HG03039 (cell line): ENCODE measurements at regions not wholly inside any gene's neighbourhood (a gene's known extent, or its start where the extent isn't known, plus 50 kb on each side); places are given as distances from the start of the nearest gene placed in this dataset.
"Not testable (repeated sequence)": the region's sequence is repeated elsewhere in the genome, so short reads cannot be mapped to it uniquely, and the experiment has no call there.

Experiments used
- ATAC-seq: cut with Tn5 transposase; IDR thresholded peaks from one replicate; pipeline ENCODE4 v1.9.1; 2021; ENCODE audit warnings: mild to moderate bottlenecking, moderate library complexity; ENCODE audit not compliant: unreplicated experiment

DNA sequence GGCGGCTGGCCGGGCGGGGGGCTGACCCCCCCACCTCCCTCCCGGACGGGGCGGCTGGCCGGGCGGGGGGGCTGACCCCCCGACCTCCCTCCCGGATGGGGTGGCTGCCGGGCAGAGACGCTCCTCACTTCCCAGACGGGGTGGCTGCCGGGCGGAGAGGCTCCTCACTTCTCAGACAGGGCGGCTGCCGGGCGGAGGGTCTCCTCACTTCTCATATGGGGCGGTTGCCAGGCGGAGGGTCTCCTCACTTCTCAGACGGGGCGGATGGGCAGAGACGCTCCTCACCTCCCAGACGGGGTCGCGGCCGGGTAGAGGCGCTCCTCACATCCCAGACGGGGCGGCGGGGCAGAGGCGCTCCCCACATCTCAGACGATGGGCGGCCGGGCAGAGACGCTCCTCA is 1025.2 kb upstream of the SEMA6A start:
- ATAC-seq, result not testable (repeated sequence)

DNA sequence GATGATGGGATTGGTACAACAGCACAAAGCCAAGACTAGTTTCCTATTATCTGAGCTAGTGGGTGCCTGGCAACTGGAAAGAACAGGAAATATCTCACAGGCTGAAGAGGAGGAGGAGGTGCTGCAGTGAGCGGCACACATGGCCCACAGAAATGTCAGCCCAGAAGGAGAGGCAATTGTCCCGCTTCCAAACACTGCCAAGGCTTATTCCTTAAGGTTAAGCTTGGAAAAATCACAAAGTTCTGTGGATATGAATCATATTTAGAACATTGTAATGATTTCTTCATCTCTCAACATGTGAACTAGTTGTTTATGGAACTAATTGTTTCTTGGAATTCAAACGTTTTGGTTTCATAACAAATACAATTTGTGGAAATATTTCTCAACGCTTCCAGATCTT is 1019.5 kb upstream of the SEMA6A start:
- no peak for ATAC-seq

DNA sequence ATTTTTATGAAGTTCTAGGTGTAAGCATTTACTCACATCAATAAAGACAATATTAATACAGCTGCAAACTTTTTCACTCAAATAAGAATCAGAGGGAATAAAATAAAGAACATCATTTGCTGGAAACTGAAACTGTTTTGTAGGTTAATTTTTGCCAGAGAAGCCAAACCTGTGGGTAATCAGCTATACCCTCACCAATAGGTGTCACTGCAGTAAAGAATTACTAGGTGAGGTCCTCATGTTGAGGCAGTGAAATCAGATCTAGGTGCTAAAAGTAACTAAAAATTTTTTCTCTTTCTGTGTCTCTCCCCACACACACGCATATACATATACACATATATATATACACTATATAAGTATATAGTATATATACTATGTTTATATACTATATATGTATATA is 1016.3 kb upstream of the SEMA6A start:
- no peak for ATAC-seq

DNA sequence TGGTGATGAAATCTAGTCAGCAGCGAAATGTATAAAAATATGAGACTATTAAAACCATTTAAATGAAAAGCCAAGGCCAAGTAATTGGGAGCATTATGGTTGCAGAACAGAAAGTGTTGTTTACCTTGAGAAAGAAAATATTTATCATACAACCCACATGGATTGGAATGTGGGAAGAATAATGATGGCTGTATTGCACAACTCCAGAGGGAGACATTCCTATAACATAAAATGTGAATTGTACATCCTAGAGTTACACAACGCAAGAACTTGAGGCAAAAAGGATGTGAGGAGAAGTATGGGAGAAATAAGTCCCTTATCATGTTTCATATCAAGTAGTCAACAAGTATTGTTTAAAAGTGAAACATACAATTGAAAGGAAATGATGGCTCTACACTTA is 1014.0 kb upstream of the SEMA6A start:
- ATAC-seq, result no peak

DNA sequence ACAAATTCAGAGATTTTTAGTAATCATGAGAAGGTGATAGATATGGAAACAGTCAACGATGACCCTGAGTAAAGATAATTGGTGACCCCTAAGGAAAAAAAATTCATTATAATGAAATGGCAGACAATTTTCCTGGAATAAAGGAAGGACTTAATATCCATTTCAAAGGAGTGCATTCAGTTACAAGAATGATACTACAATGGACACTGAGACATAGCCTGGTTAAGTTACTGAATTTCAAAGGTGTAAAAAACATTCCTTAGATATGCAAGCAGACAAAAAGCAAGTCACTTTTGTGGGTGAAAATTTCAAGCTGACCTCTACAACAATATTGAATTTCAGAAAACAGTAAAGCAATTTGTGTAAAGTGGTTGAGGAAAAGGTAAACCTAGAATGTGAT is 1012.5 kb upstream of the SEMA6A start:
- no peak for ATAC-seq

DNA sequence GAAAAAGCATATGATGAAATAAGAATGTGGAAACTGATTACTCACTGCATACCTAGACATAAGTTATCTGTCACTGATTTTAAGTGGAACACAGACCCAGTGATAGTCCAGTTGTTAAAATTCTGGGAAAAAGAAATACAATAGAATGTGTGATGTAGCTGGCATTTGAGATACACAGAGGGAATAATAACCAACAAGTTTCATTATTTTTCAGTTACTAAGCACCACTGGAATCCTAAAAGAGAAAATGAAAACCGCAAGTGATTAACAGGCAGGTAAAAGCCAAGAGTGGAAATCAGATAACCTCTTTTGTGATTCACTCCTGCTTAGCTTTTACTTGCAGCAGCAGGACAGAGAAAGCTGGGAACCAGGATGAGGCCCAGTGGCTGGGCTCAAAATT is 994.0 kb upstream of the SEMA6A start:
- ATAC-seq, result no peak

DNA sequence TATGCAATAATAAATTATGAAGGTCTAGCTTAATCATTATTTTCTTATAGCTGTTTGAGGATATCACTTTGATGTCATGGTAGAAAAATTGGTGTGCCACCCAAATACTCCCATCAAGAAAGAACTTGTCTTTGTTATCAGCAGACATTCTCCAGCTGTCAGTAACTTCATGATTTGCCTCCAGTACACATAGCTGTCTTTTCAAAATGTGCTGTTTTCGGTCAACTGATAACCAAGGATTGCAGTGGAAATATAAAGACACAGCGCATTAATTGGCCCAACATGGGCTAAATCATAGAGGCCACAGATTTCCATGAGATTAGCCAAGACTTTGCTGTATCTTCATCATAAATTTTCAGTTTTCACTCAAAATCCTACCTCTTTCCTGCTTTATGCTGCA is 993.5 kb upstream of the SEMA6A start:
- no peak for ATAC-seq

DNA sequence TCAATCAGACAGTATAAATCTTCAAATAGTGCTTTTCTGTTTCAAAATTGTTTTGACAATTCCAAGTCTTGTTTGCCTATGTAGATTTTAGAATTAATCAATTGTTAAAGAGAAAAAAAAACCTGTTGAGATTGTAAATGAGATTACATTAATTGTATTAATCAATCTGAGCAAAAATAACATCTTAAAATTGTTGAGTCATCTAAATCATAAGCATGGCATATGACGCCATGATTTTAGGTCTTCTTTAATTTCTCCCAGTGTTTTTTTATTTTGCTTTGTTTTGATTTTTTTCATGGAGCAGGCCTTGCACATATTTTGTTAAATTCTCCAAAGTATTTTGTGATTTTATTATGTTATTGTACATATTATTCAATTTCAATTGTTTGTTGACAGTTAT is 988.0 kb upstream of the SEMA6A start:
- no peak for ATAC-seq

DNA sequence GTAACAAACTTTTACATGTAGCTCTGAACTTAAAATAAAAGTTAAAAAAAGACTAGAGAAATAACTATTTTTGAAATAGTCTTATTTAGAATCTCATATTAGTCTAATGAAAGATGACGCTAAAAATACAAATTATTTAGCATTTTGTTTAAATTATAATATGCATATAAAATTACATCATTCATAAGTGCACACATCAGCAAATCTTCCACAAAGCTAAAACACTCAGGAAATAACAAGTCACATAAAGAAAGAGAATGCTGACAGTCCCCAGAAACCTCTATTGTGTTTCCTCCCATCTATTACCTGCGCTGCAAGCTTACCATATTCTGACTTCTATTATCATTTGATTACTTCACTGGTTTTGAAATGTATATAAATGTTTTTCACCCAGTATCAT is 986.9 kb upstream of the SEMA6A start:
- no peak for ATAC-seq

DNA sequence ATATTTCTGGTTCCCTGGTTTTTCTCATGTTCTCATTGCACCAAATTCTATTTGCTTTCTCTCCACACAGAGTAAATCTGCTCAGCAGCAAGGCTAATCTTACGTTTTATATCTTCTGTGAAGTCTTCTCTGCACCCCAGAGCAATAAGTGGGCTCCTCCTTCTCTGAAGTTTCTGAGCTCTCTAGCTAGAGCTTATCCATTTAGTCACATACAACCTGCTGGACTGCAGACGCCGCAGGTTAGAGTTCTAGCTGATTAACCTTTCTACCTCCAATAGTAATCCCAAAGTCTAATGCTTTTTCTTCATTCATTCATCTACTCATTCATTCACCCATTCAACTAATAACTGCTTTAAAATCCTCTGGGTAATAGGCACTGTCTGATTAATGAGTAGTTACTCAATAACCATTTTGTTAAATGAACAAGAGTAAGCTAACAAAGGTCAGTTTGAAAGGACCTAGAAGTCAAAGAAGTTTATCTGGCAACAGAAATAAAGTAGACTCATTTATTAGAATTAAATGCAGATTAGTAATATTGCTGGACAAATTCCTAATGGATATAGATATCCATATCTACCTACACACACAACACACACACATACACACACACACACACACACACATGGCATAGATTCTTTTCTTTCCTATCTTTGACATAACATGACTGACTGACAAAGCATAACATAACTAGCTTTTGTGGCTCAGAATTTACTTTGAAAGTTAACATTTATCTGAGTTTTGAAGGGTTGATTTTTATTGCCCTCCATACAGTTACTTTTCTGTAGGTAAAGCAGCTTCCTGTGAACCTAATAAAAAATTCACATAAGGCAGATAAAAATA is 984.6 kb upstream of the SEMA6A start:
- ATAC-seq, result no peak

DNA sequence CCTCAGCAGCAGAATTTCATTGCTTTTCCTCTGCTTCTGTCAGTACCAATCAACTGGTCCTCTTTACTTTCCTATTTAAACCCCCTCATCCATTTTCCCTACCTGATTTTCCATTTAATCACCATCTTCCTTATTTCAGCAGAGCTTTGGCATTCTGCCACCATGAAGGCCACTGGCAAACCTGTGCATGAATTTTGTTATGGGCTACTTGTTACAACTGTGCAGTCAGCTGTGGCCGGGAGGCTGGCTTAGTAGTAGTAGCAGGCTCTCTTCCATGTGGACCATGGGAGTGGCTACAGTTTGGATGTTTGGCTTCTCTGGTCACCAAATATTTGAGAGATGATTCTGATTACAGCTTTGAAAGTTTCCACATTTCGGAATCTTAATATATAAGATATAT is 976.6 kb upstream of the SEMA6A start:
- ATAC-seq, result no peak

DNA sequence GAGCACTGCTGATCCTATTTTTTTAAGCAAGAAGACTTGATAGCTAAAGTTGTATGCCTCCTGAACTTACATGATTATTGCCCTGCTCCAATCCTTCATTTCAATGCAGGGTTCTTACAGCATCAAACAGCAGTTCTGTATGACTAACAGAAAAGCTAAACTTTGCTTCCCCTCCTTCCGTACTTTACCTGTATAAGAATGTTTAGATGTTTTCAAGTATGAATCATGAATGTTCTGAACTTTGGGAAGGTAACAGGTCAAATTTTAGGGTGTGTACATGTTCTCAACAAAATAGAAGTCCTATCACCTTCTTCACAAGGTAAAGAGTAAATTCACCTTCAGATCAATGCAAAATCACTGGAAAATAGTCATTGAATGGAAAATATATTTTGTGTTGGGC is 972.6 kb upstream of the SEMA6A start:
- ATAC-seq, result no peak

DNA sequence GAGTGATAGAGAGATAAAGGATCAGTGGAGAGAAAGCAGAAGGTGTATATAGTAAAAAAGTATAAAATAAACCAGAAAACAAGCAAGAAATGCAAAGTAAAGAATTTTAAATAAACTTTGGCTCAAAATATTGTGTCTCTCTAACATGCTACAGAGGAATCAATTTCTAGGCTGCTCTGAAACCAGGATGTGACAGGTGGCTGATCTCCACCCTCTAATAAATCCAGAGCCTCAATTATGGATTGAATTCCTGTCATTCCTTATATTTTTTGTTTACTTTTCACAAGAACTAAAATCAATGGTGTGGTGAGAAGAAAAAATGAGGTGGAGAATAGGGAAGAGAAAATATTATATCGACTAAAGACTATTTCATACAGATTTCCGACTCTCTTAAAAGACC is 965.1 kb upstream of the SEMA6A start:
- ATAC-seq, result no peak

DNA sequence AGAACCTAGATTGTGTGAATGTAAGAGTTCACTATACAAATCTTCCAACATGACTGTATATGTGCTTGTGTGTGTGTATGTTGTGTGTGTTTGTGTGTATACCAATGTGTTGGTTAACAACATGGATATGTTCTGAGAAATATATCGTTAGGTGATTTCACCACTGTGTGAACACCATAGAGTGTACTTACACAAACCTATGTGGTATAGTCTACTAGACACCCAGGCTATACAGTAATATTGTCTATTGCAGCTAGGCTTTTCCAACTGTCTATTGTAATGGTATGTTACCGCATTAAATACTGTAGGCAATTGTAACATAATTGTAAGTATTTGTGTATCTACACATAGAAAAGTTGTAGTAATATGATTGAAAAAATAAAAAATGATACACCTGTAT is 959.2 kb upstream of the SEMA6A start:
- ATAC-seq, result no peak

DNA sequence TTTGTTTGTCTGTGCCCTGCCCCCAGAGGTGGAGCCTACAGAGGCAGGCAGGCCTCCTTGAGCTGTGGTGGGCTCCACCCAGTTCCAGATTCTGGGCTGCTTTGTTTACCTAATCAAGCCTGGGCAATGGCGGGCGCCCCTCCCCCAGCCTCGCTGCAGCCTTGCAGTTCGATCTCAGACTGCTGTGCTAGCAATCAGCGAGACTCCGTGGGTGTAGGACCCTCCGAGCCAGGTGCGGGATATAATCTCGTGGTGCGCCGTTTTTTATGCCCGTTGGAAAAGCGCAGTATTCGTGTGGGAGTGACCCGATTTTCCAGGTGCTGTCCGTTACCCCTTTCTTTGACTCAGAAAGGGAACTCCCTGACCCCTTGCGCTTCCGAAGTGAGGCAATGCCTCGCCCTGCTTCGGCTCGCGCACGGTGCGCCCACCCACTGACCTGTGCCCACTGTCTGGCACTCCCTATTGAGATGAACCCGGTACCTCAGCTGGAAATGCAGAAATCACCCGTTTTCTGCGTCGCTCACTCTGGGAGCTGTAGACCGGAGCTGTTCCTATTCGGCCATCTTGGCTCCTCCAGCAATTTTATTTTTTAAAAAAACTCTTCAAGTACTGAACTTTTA is 958.5 kb upstream of the SEMA6A start:
- not testable (repeated sequence) for ATAC-seq

DNA sequence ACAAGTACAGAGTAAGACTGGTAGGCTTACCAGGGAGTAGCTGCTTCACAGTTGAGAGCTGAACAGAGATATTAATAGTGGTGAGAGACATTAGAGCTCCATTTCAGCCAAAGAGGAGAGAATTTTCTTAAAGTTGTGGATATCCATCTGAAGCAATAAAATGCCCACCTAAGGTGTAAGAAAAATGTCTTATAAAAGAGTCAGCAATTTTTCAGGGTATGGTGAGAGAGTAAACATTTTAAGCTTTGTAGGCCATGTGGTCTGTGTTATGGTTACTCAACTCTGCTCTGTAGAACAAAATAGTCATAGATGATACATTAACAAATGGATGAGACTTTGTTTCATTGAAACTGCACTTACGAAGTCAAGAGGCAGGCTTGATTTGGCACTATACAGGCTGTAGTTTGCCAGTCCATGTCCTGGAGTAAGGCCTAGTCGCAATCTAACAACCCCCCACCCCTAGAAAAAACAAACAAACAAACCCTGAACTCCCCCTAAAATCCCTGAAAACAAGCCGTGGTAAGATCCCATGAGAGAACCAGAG is 945.4 kb upstream of the SEMA6A start:
- ATAC-seq, result no peak

DNA sequence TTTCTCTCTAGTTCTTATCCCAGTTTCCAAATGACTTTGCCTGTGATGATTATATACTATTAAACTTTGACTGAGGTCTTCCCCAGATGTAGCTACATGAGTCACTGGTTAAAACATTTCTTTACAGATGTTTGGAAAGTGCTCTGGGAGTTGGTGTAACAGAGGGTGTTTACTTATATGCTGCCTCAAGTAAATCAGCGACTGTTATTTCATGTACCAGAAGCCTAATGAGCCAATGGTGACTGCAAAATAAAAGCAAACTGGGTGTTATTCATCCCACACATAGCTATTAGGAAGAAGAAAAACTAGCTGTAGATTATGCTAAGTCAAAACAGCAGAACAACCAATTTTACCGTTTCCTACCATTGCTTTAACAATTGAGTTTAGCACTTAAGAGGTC is 929.7 kb upstream of the SEMA6A start:
- ATAC-seq, result no peak

DNA sequence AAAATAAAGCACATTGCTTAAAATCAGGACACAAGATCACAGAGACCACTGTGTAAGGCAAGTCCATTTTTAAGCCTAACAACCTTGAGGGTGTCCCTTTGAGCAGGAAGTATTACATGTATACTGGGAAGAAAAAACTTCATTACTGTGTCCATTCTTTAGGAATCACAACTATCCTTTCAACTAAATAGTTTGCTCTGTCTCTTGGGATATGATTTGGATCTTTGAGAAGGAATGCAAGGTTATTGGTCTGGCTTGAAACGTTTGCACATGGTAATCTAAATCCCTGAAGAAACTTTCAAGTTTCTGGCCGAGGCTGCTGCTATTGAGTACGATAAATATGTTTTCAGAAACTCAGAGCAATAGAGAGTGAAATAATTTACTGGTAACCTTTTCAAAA is 923.0 kb upstream of the SEMA6A start:
- ATAC-seq, result no peak

DNA sequence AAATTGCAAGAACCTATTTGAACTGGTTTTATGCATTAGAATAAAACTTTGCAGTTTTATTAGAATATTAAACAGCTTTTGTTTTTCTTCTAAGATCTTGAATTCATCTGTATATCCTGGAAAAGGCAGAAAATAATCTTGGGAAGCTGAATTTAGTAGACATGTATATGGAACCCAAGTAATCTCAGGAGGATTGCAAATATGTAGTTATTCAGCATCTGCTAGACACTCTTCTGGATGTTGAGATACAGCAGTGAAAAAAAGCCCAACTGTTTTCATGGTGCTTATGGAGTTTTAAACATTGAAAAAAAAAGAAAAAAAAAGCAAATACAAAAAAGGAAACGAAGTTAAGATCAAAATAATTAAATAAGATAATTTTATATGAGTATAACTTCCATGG is 922.2 kb upstream of the SEMA6A start:
- no peak for ATAC-seq

DNA sequence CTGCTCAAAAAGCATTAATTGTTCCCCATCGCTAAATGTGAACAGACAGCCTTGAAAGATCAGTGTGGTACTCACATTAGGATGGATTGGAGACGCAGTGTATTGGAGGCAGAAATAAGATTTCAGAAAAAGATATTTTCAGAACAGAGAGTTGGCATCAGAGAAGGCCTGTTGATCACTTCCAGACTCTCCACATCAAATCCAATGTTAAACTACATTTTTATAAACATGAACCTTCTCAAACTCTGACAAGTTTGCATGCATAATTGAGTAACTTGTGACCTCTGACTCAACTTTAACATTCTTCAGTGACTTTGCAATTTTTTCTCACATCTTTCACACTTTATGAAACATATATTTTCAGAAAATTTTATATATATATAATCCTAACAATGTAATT is 919.6 kb upstream of the SEMA6A start:
- ATAC-seq, result no peak

DNA sequence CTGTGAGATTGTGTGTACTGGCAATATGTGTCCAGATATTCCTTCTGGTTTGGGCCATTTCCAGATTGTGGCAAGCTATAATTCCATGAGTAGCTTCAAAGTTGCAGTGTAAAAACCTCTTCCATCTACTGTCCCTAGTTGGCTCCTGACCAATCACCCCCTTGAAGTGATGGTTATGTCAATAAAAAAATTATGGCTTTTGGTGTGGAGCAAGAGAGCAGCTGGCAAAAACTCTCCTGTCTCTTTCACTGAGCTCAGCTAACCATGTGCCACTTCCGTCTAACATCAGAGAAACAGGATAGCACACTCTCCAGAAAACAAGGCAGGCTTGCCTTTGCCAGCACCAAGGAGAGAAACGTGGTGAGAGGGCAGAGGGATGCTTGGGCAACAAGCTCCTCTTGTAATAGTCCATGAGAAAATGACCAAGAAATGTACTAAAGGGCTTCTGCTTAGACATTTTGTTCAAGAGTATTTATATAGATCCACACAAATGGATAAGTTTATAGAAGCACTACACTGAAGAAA is 914.4 kb upstream of the SEMA6A start:
- ATAC-seq, result no peak

DNA sequence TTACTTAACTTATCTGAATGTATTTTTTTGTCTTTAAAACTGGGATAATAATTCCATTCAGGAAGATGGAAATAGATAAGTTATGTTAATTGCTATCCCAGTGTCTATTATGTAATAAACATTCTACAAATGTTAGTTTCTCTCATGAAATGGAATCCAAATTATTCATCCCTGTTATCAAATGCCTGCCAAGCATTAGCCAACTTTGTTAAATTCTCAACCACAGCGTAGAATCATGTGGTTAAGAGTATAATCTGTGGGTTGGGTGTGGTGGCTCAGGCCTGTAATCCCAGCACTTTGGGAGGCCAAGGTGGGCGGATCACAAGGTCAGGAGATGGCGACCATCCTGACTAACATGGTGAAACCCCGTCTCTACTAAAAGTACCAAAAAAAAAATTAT is 912.9 kb upstream of the SEMA6A start:
- ATAC-seq, result no peak
